Chondrocyte (in vitro differentiated cells): ENCODE measurements at regions not wholly inside any gene's neighbourhood (a gene's known extent, or its start where the extent isn't known, plus 50 kb on each side); places are given as distances from the start of the nearest gene placed in this dataset.

Source experiments
- DNase-seq: peaks from one replicate; pipeline ENCODE4 v3.0.0; 2021; ENCODE audit warnings: mixed read lengths, low spot score
- H3K27ac Mint-ChIP-seq: one replicate; pipeline ENCODE4 v1.8.0; 2021; ENCODE audit warnings: mild to moderate bottlenecking, moderate library complexity, mixed read lengths; ENCODE audit not compliant: unreplicated experiment
- H3K27me3 Mint-ChIP-seq: 2 replicates; pipeline ENCODE4 v1.8.0; 2021; ENCODE audit warnings: low read depth, mixed read lengths
- H3K36me3 Mint-ChIP-seq: 2 replicates; pipeline ENCODE4 v1.8.0; 2021; ENCODE audit warnings: low read depth, mixed read lengths
- H3K4me1 Mint-ChIP-seq: 2 replicates; pipeline ENCODE4 v1.8.0; 2021; ENCODE audit warnings: low read depth, mild to moderate bottlenecking, mixed read lengths
- H3K4me3 Mint-ChIP-seq: one replicate; pipeline ENCODE4 v1.8.0; 2021; ENCODE audit warnings: mild to moderate bottlenecking, moderate library complexity, mixed read lengths; ENCODE audit not compliant: unreplicated experiment
- H3K9me3 Mint-ChIP-seq: 2 replicates; pipeline ENCODE4 v1.8.0; 2021; ENCODE audit warnings: low read depth, mixed read lengths
- CTCF ChIP-seq: fragments of 200-600 bp; sonication (generic); IDR thresholded peaks from 2 replicates; pipeline ENCODE4 v1.5.0; 2021; ENCODE audit warnings: antibody characterized with exemption, mild to moderate bottlenecking, moderate library complexity

GRCh38 chr14:27506272-27506671 lies 908.4 kb upstream of the NOVA1 start:
- H3K9me3 Mint-ChIP-seq = peaks cover 41% of the 10 kb centered on the region
- H3K4me3 Mint-ChIP-seq = no peak overlapping the region
- peaks cover 2% of the 10 kb centered on the region for H3K36me3 Mint-ChIP-seq
- no peak overlapping the region for H3K27ac Mint-ChIP-seq
- H3K4me1 Mint-ChIP-seq = no peaks in the 10 kb centered on the region
- DNase-seq = no peak
- no peaks in the 10 kb centered on the region for H3K27me3 Mint-ChIP-seq
- TF ChIP-seq CTCF = no peak

GRCh38 chr14:27528328-27528727 lies 930.5 kb upstream of the NOVA1 start:
- Mint-ChIP-seq H3K9me3 (peaks cover 16% of the 10 kb centered on the region), H3K27ac (no peak overlapping the region), H3K36me3 (no peaks in the 10 kb centered on the region), H3K27me3 (no peaks in the 10 kb centered on the region), H3K4me3 (no peak overlapping the region), H3K4me1 (no peaks in the 10 kb centered on the region)
- peak; percentile 75 for TF ChIP-seq CTCF
- no peak for DNase-seq

- H3K27ac Mint-ChIP-seq = no peak overlapping the region
- no peak overlapping the region for H3K4me3 Mint-ChIP-seq
- no peaks in the 10 kb centered on the region for H3K4me1 Mint-ChIP-seq
- H3K9me3 Mint-ChIP-seq = peaks cover 19% of the 10 kb centered on the region
- TF ChIP-seq CTCF = no peak
- H3K36me3 Mint-ChIP-seq = no peaks in the 10 kb centered on the region
- DNase-seq = no peak
- H3K27me3 Mint-ChIP-seq = no peaks in the 10 kb centered on the region
Observed at GRCh38 chr14:27536748-27537147, 938.9 kb upstream of the NOVA1 start.

- no peak overlapping the region for H3K4me3 Mint-ChIP-seq
- H3K36me3 Mint-ChIP-seq = no peaks in the 10 kb centered on the region
- TF ChIP-seq CTCF = no peak
- no peaks in the 10 kb centered on the region for H3K4me1 Mint-ChIP-seq
- DNase-seq = no peak
- peaks cover 20% of the 10 kb centered on the region for H3K9me3 Mint-ChIP-seq
- H3K27ac Mint-ChIP-seq = no peak overlapping the region
- H3K27me3 Mint-ChIP-seq = no peaks in the 10 kb centered on the region
Observed at GRCh38 chr14:27546111-27546510, 948.3 kb upstream of the NOVA1 start.

GRCh38 chr14:27553790-27554189 lies 956.0 kb upstream of the NOVA1 start:
- Mint-ChIP-seq H3K4me1 (no peaks in the 10 kb centered on the region), H3K36me3 (no peaks in the 10 kb centered on the region), H3K27ac (no peak overlapping the region), H3K9me3 (peaks cover 6% of the 10 kb centered on the region), H3K27me3 (no peaks in the 10 kb centered on the region), H3K4me3 (no peak overlapping the region)
- no peak for DNase-seq
- TF ChIP-seq CTCF = peak; percentile 65
